H1 (cell line): ENCODE measurements at regions not wholly inside any gene's neighbourhood (a gene's known extent, or its start where the extent isn't known, plus 50 kb on each side); places are given as distances from the start of the nearest gene placed in this dataset.

Experiments used
- CTCF ChIA-PET: fragments of 300-600 bp; sonication (Branson Sonifier 250); formaldehyde crosslinking; loops from one replicate; lab custom pipeline; 2021; ENCODE audit not compliant: partially characterized antibody; lab: Charles Lee
- POLR2A ChIA-PET: fragments of 300-600 bp; sonication (Branson Sonifier 250); formaldehyde crosslinking; loops from one replicate; lab custom pipeline; 2021; ENCODE audit warnings: inconsistent platforms; ENCODE audit not compliant: partially characterized antibody; lab: Charles Lee
- DNase-seq, 2 experiments: peaks; one replicate each; pipeline versions ENCODE4 v3.0.0 to v3.0.0-alpha.2; 2010 to 2022; ENCODE audit warnings: low spot score in 2 of 2, low read depth in 1 of 2, mixed read lengths in 1 of 2
- FAIRE-seq: peaks from 2 replicates; lab custom pipeline; 2011; peaks lifted over from hg19 to GRCh38; lab: Jason Lieb, UNC
- H2AFZ ChIP-seq: 2 replicates; pipeline ENCODE4 v1.8.1; 2012; ENCODE audit warnings: low read length, inconsistent platforms
- H2AK5ac ChIP-seq: 2 replicates; pipeline ENCODE4 v1.6.1; 2013; ENCODE audit warnings: low read depth, low read length
- H2BK120ac ChIP-seq: replicated peaks from 2 replicates; pipeline ENCODE3; 2013; ENCODE audit warnings: low read depth, low read length, inconsistent platforms
- H2BK12ac ChIP-seq: 2 replicates; pipeline ENCODE4 v1.6.1; 2013; ENCODE audit warnings: low read depth, low read length
- H2BK15ac ChIP-seq: 2 replicates; pipeline ENCODE4 v1.6.1; 2013; ENCODE audit warnings: low read length
- H2BK20ac ChIP-seq: 2 replicates; pipeline ENCODE4 v1.6.1; 2013; ENCODE audit warnings: low read length
- H2BK5ac ChIP-seq: 2 replicates; pipeline ENCODE4 v1.6.1; 2013; ENCODE audit warnings: low read depth, low read length
- H3K14ac ChIP-seq: 2 replicates; pipeline ENCODE4 v1.6.1; 2013; ENCODE audit warnings: inconsistent platforms; ENCODE audit not compliant: insufficient read length
- H3K18ac ChIP-seq: 2 replicates; pipeline ENCODE4 v1.6.1; 2013; ENCODE audit warnings: low read length; ENCODE audit errors: extremely low read depth
- H3K23ac ChIP-seq: 2 replicates; pipeline ENCODE4 v1.6.1; 2013; ENCODE audit warnings: inconsistent platforms; ENCODE audit not compliant: insufficient read length
- H3K23me2 ChIP-seq: 2 replicates; pipeline ENCODE4 v1.6.1; 2013; ENCODE audit warnings: low read depth, low read length
- H3K27ac ChIP-seq: 2 replicates; pipeline ENCODE4 v1.6.1; 2011; ENCODE audit warnings: low read depth, low read length, inconsistent platforms
- H3K27me3 ChIP-seq, 4 experiments: replicated peaks in 1 of 4; 1 replicate in 1 of 4; 2 replicates in 3 of 4; pipeline versions ENCODE4 v1.6.1 to v1.8.1; 2011 to 2013; ENCODE audit warnings: low read length in 3 of 4, mild to moderate bottlenecking in 3 of 4, inconsistent platforms in 2 of 4, mixed read lengths in 2 of 4, moderate library complexity in 1 of 4; ENCODE audit not compliant: control insufficient read depth in 3 of 4, insufficient read depth in 3 of 4; ENCODE audit errors: extremely low read depth in 1 of 4
- H3K36me3 ChIP-seq, 4 experiments: 2 replicates each; pipeline versions ENCODE4 v1.6.1 to v1.8.1; 2011 to 2013; ENCODE audit warnings: mild to moderate bottlenecking in 4 of 4, low read length in 3 of 4, moderate library complexity in 2 of 4, control low read depth in 1 of 4, inconsistent platforms in 1 of 4; ENCODE audit not compliant: insufficient read depth in 4 of 4, control insufficient read depth in 2 of 4
- H3K4ac ChIP-seq: replicated peaks from 2 replicates; pipeline ENCODE3; 2013; ENCODE audit warnings: low read length, low read depth, mixed read lengths, inconsistent platforms; ENCODE audit not compliant: insufficient read length
- H3K4me1 ChIP-seq, 4 experiments: replicated peaks in 1 of 4; 1 replicate in 1 of 4; 2 replicates in 3 of 4; pipeline versions ENCODE4 v1.6.1 to v1.8.1; 2011 to 2013; ENCODE audit warnings: low read length in 3 of 4, inconsistent platforms in 2 of 4, mixed read lengths in 1 of 4; ENCODE audit not compliant: insufficient read depth in 4 of 4, control insufficient read depth in 3 of 4
- H3K4me2 ChIP-seq, 2 experiments: 2 replicates each; pipeline versions ENCODE4 v1.6.1 to v1.8.1; 2011 to 2013; ENCODE audit warnings: low read depth in 2 of 2, low read length in 2 of 2, control low read depth in 1 of 2, inconsistent platforms in 1 of 2, mild to moderate bottlenecking in 1 of 2; ENCODE audit not compliant: insufficient read depth in 1 of 2
- H3K4me3 ChIP-seq, 4 experiments: fragments of 200-600, 300-600 bp in 1 of 4; sonication (generic), shearing (Covaris generic), sonication (Bioruptor Twin) in 1 of 4; 2 replicates each; pipeline versions ENCODE4 v1.5.1 to v1.8.1; 2011 to 2016; ENCODE audit warnings: low read length in 4 of 4, low read depth in 3 of 4, control low read depth in 2 of 4, inconsistent platforms in 2 of 4, mild to moderate bottlenecking in 2 of 4, mixed read lengths in 1 of 4, moderate library complexity in 1 of 4; ENCODE audit not compliant: insufficient read depth in 2 of 4; ENCODE audit errors: extremely low read depth in 1 of 4
- H3K56ac ChIP-seq: replicated peaks from 2 replicates; pipeline ENCODE3; 2013; ENCODE audit warnings: low read depth, mild to moderate bottlenecking, mixed read lengths, low read length, inconsistent platforms; ENCODE audit not compliant: insufficient read length
- H3K79me1 ChIP-seq: 2 replicates; pipeline ENCODE4 v1.6.1; 2013; ENCODE audit warnings: low read depth, low read length, control low read depth
- H3K79me2 ChIP-seq, 2 experiments: 2 replicates each; pipeline versions ENCODE4 v1.6.1 to v1.8.1; 2012 to 2013; ENCODE audit warnings: low read length in 2 of 2, mild to moderate bottlenecking in 2 of 2, inconsistent platforms in 1 of 2; ENCODE audit not compliant: insufficient read depth in 2 of 2, control insufficient read depth in 1 of 2
- H3K9ac ChIP-seq, 4 experiments: replicated peaks in 1 of 4; 1 replicate in 1 of 4; 2 replicates in 3 of 4; pipeline versions ENCODE4 v1.6.1 to v1.8.1; 2011 to 2013; ENCODE audit warnings: low read depth in 3 of 4, low read length in 3 of 4, control low read depth in 2 of 4, mild to moderate bottlenecking in 2 of 4, moderate library complexity in 2 of 4, inconsistent platforms in 1 of 4; ENCODE audit errors: extremely low read depth in 1 of 4
- H3K9me3 ChIP-seq, 2 experiments: 2 replicates each; pipeline versions ENCODE4 v1.6.1 to v1.8.1; 2012 to 2013; ENCODE audit warnings: mild to moderate bottlenecking in 2 of 2, moderate library complexity in 2 of 2, control low read depth in 1 of 2, inconsistent platforms in 1 of 2, low read depth in 1 of 2, low read length in 1 of 2, mixed read lengths in 1 of 2; ENCODE audit not compliant: insufficient read depth in 2 of 2
- H4K20me1 ChIP-seq, 2 experiments: replicated peaks in 1 of 2; 2 replicates each; pipeline versions ENCODE3 to v1.8.1; 2011 to 2013; ENCODE audit warnings: inconsistent platforms in 2 of 2, low read length in 2 of 2, mild to moderate bottlenecking in 1 of 2; ENCODE audit not compliant: insufficient read depth in 2 of 2, control insufficient read depth in 1 of 2
- H4K5ac ChIP-seq: 2 replicates; pipeline ENCODE4 v1.6.1; 2013; ENCODE audit warnings: low read length, low read depth, mixed read lengths, inconsistent platforms; ENCODE audit not compliant: insufficient read length
- H4K8ac ChIP-seq: 2 replicates; pipeline ENCODE4 v1.8.0; 2013; ENCODE audit warnings: mild to moderate bottlenecking, moderate library complexity, low read length, inconsistent platforms; ENCODE audit not compliant: insufficient read depth; ENCODE audit errors: extremely low read depth
- H4K91ac ChIP-seq: replicated peaks from 2 replicates; pipeline ENCODE3; 2013; ENCODE audit warnings: low read length, mixed read lengths, inconsistent platforms; ENCODE audit not compliant: insufficient read length
- POU5F1 ChIP-seq: IDR thresholded peaks from 2 replicates; pipeline ENCODE4 v1.6.1; 2011; ENCODE audit warnings: low read depth, mild to moderate bottlenecking, low read length, moderate library complexity
- WGBS, 2 experiments: shearing (Covaris generic) in 1 of 2; methylation state at CpG; one replicate each; pipeline versions ENCODE4 v1.1.6 to v1.1.7; 2013 to 2015; ENCODE audit warnings: low lambda C conversion rate in 2 of 2, mixed read lengths in 2 of 2, inconsistent platforms in 1 of 2, low coverage in 1 of 2, missing lambda C conversion rate in 1 of 2; ENCODE audit not compliant: insufficient replicate concordance in 2 of 2, insufficient coverage in 1 of 2, insufficient read length in 1 of 2; ENCODE audit errors: extremely low coverage in 1 of 2, missing lambda C conversion rate in 1 of 2; 5-methylcytosine and 5-hydroxymethylcytosine counted together

DNA sequence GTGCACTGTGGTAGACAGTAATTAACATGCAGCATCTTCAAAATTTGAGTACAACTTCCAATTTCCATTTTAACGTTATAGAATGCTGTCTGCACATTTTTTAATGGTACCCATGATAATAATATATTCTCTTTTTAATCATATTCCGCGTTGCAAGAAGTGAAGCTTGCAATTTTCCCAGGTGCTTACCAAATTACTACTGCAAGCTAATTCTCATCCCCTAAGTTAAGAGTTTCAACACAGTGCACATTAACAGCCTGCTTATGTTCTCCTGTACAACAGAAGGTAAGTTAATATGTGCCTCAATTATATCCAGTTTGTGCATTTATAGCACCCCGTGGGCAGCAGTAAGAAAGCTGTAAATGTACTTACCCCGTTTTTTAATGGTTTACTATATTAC is 132.9 kb downstream of the CBLN2 start:
- H3K23ac ChIP-seq, result no peak overlapping the region
- H3K27ac ChIP-seq, result no peak overlapping the region
- H4K8ac ChIP-seq, result no peak overlapping the region
- H3K4ac ChIP-seq, result no peak overlapping the region
- no peaks in the 10 kb centered on the region for H3K23me2 ChIP-seq
- H3K9me3 ChIP-seq, result peaks cover 66 to 69% of the 10 kb centered on the region in 2 experiments
- no peak overlapping the region for H2BK5ac ChIP-seq
- H3K36me3 ChIP-seq, result no peaks in the 10 kb centered on the region
- H2BK20ac ChIP-seq, result no peak overlapping the region
- no peak overlapping the region for H4K91ac ChIP-seq
- no peaks in the 10 kb centered on the region for H3K79me2 ChIP-seq
- FAIRE-seq (no peak), DNase-seq (no peak)
- 55% methylated on average over 5 of the region's 5 CpGs; no CpG with 5 or more reads in 1 of the 2 experiments for WGBS, 2 experiments
- H2AK5ac ChIP-seq, result no peak overlapping the region
- H2BK120ac ChIP-seq, result no peak overlapping the region
- H3K4me1 ChIP-seq, result no peaks in the 10 kb centered on the region
- H3K4me3 ChIP-seq, result no peak overlapping the region
- no peak overlapping the region for H3K14ac ChIP-seq
- TF ChIP-seq POU5F1, result no peak
- H3K18ac ChIP-seq, result no peak overlapping the region
- H3K56ac ChIP-seq, result no peak overlapping the region
- ChIA-PET POLR2A (no interaction called here), CTCF (interaction anchor here (0.7 kb wide), 1 partner anchor 123 kb away, joined by 3 read pairs; no protein-coding TSS in a partner anchor)
- H4K5ac ChIP-seq, result no peak overlapping the region
- H3K9ac ChIP-seq, result no peak overlapping the region
- no peaks in the 10 kb centered on the region for H3K27me3 ChIP-seq
- H2BK12ac ChIP-seq, result no peak overlapping the region
- H2AFZ ChIP-seq, result no peak overlapping the region
- H4K20me1 ChIP-seq, result no peaks in the 10 kb centered on the region
- H2BK15ac ChIP-seq, result no peak overlapping the region
- no peaks in the 10 kb centered on the region for H3K79me1 ChIP-seq
- H3K4me2 ChIP-seq, result no peak overlapping the region
